H9 (cell line): ENCODE measurements at regions not wholly inside any gene's neighbourhood (a gene's known extent, or its start where the extent isn't known, plus 50 kb on each side); places are given as distances from the start of the nearest gene placed in this dataset.

Experiments used
- DNase-seq: peaks from one replicate; pipeline ENCODE4 v3.0.0-alpha.2; 2017
- H2AFZ ChIP-seq: one replicate; pipeline ENCODE4 v1.6.1; 2013; ENCODE audit warnings: mild to moderate bottlenecking, low read length, control low read depth, moderate library complexity
- H2AK5ac ChIP-seq: 2 replicates; pipeline ENCODE4 v1.6.1; 2013; ENCODE audit warnings: low read length, control low read depth, mixed read lengths; ENCODE audit not compliant: insufficient read length
- H2BK120ac ChIP-seq: one replicate; pipeline ENCODE4 v1.6.1; 2013; ENCODE audit warnings: low read depth, mild to moderate bottlenecking, low read length, control low read depth, inconsistent platforms; ENCODE audit not compliant: poor library complexity, severe bottlenecking
- H2BK12ac ChIP-seq: 2 replicates; pipeline ENCODE4 v1.6.1; 2013; ENCODE audit warnings: low read length, control low read depth, mixed read lengths, low read depth; ENCODE audit not compliant: insufficient read length
- H2BK15ac ChIP-seq: 2 replicates; pipeline ENCODE4 v1.6.1; 2013; ENCODE audit warnings: low read depth, low read length, control low read depth
- H2BK20ac ChIP-seq: one replicate; pipeline ENCODE4 v1.6.1; 2013; ENCODE audit warnings: low read depth, mild to moderate bottlenecking, low read length, control low read depth, inconsistent platforms; ENCODE audit not compliant: poor library complexity, severe bottlenecking
- H2BK5ac ChIP-seq: 2 replicates; pipeline ENCODE4 v1.6.1; 2013; ENCODE audit warnings: low read length, control low read depth, mixed read lengths; ENCODE audit not compliant: insufficient read length
- H3K14ac ChIP-seq: 2 replicates; pipeline ENCODE4 v1.6.1; 2013; ENCODE audit warnings: low read length, control low read depth; ENCODE audit not compliant: insufficient read depth
- H3K18ac ChIP-seq: 2 replicates; pipeline ENCODE4 v1.6.1; 2013; ENCODE audit warnings: low read depth, mild to moderate bottlenecking, mixed read lengths, low read length, control low read depth; ENCODE audit not compliant: insufficient read length
- H3K23ac ChIP-seq: 2 replicates; pipeline ENCODE4 v1.6.1; 2013; ENCODE audit warnings: low read length, control low read depth, mixed read lengths, low read depth; ENCODE audit not compliant: insufficient read length
- H3K23me2 ChIP-seq: 2 replicates; pipeline ENCODE4 v1.6.1; 2013; ENCODE audit warnings: low read depth, mild to moderate bottlenecking, mixed read lengths, low read length, control low read depth; ENCODE audit not compliant: insufficient read length, poor library complexity, severe bottlenecking
- H3K27ac ChIP-seq: 2 replicates; pipeline ENCODE4 v1.5.1; 2013; ENCODE audit warnings: low read length, control low read depth, mixed read lengths, low read depth; ENCODE audit not compliant: insufficient read length
- H3K27me3 ChIP-seq: 2 replicates; pipeline ENCODE4 v1.6.1; 2013; ENCODE audit warnings: low read length, control low read depth, inconsistent platforms; ENCODE audit not compliant: insufficient read depth
- H3K4ac ChIP-seq: 2 replicates; pipeline ENCODE4 v1.6.1; 2013; ENCODE audit warnings: low read depth, mild to moderate bottlenecking, control low read depth, inconsistent platforms, low read length, moderate library complexity
- H3K4me1 ChIP-seq: 2 replicates; pipeline ENCODE4 v1.6.1; 2013; ENCODE audit warnings: low read length, control low read depth, inconsistent platforms; ENCODE audit not compliant: insufficient read depth
- H3K4me2 ChIP-seq: 2 replicates; pipeline ENCODE4 v1.6.1; 2013; ENCODE audit warnings: low read length, control low read depth, mixed read lengths; ENCODE audit not compliant: insufficient read length, insufficient read depth
- H3K56ac ChIP-seq: 2 replicates; pipeline ENCODE4 v1.6.1; 2013; ENCODE audit warnings: low read depth, mild to moderate bottlenecking, mixed read lengths, low read length, control low read depth; ENCODE audit not compliant: insufficient read length
- H3K79me1 ChIP-seq: 2 replicates; pipeline ENCODE4 v1.6.1; 2013; ENCODE audit warnings: low read depth, mild to moderate bottlenecking, moderate library complexity, low read length, control low read depth, inconsistent platforms; ENCODE audit not compliant: insufficient read depth, poor library complexity, severe bottlenecking
- H3K79me2 ChIP-seq: 2 replicates; pipeline ENCODE4 v1.6.1; 2013; ENCODE audit warnings: low read length, control low read depth, inconsistent platforms; ENCODE audit not compliant: insufficient read depth
- H3K9ac ChIP-seq: 2 replicates; pipeline ENCODE4 v1.6.1; 2013; ENCODE audit warnings: low read length, control low read depth, mixed read lengths; ENCODE audit not compliant: insufficient read length; ENCODE audit errors: extremely low read depth
- H3K9me3 ChIP-seq: one replicate; pipeline ENCODE4 v1.6.1; 2013; ENCODE audit warnings: low read depth, low read length, inconsistent platforms; ENCODE audit not compliant: control insufficient read depth
- H3T11ph ChIP-seq: one replicate; pipeline ENCODE4 v1.6.1; 2013; ENCODE audit warnings: mild to moderate bottlenecking, low read length, control low read depth, inconsistent platforms
- H4K20me1 ChIP-seq: one replicate; pipeline ENCODE4 v1.6.1; 2013; ENCODE audit not compliant: control insufficient read depth, insufficient read length, insufficient read depth
- H4K5ac ChIP-seq: 2 replicates; pipeline ENCODE4 v1.6.1; 2013; ENCODE audit warnings: low read depth, mild to moderate bottlenecking, mixed read lengths, low read length, control low read depth; ENCODE audit not compliant: insufficient read length
- H4K8ac ChIP-seq: replicated peaks from 2 replicates; pipeline ENCODE4 v1.6.1; 2013; ENCODE audit warnings: low read length, control low read depth, mixed read lengths, low read depth; ENCODE audit not compliant: insufficient read length
- H4K91ac ChIP-seq: 2 replicates; pipeline ENCODE4 v1.6.1; 2013; ENCODE audit warnings: low read depth, mild to moderate bottlenecking, moderate library complexity, mixed read lengths, low read length, control low read depth; ENCODE audit not compliant: insufficient read length
- H3K27ac Mint-ChIP-seq, 3 experiments: 2 replicates in 2 of 3; 3 replicates in 1 of 3; pipeline ENCODE4 v1.8.0; 2020 to 2021; ENCODE audit warnings: mixed read lengths in 3 of 3, mild to moderate bottlenecking in 1 of 3, moderate library complexity in 1 of 3
- H3K27me3 Mint-ChIP-seq: 2 replicates; pipeline ENCODE4 v1.8.0; 2021; ENCODE audit warnings: low read depth, mild to moderate bottlenecking, moderate library complexity, mixed read lengths
- H3K36me3 Mint-ChIP-seq, 3 experiments: 2 replicates in 2 of 3; 3 replicates in 1 of 3; pipeline ENCODE4 v1.8.0; 2020 to 2021; ENCODE audit warnings: low read depth in 3 of 3, mixed read lengths in 3 of 3; ENCODE audit not compliant: insufficient read depth in 1 of 3
- H3K4me1 Mint-ChIP-seq, 2 experiments: 2 replicates each; pipeline ENCODE4 v1.8.0; 2020; ENCODE audit warnings: mixed read lengths in 2 of 2
- H3K4me3 Mint-ChIP-seq, 2 experiments: 2 replicates in 1 of 2; 3 replicates in 1 of 2; pipeline ENCODE4 v1.8.0; 2020 to 2021; ENCODE audit warnings: mild to moderate bottlenecking in 2 of 2, mixed read lengths in 2 of 2, moderate library complexity in 1 of 2
- H3K9me3 Mint-ChIP-seq, 2 experiments: 2 replicates in 1 of 2; 3 replicates in 1 of 2; pipeline ENCODE4 v1.8.0; 2020; ENCODE audit warnings: mild to moderate bottlenecking in 2 of 2, mixed read lengths in 2 of 2, moderate library complexity in 1 of 2
- WGBS: extraction: QIAGEN DNeasy Blood & Tissue Kit; methylation state at CpG from one replicate; pipeline ENCODE4 v1.1.7; 2013; ENCODE audit warnings: missing lambda C conversion rate, low lambda C conversion rate, mixed read lengths; ENCODE audit not compliant: insufficient read length; ENCODE audit errors: extremely low coverage; 5-methylcytosine and 5-hydroxymethylcytosine counted together
- TF ChIP-seq, protein P1 (sequence below): fragments of 200-600 bp; sonication (generic); conservative IDR thresholded peaks from 3 replicates; pipeline ENCODE4 v1.8.0; 2021; ENCODE audit warnings: antibody characterized with exemption, mild to moderate bottlenecking

- H2BK20ac ChIP-seq = no peak overlapping the region
- H3K23ac ChIP-seq = no peak overlapping the region
- H4K8ac ChIP-seq = no peak overlapping the region
- H2AK5ac ChIP-seq = no peak overlapping the region
- DNase-seq = no peak
- H4K5ac ChIP-seq = no peak overlapping the region
- Mint-ChIP-seq H3K9me3 (0 out of 5 replicates have a peak, but pooled peaks cover 0 to under 1% of the 10 kb centered on the region in 2 experiments), H3K36me3 (peaks cover 0 to 2% (median 0%) of the 10 kb centered on the region in 3 experiments; a peak in 1 of 7 replicates), H3K27me3 (no peaks in the 10 kb centered on the region), H3K4me1 (no peaks in the 10 kb centered on the region), H3K4me3 (no peak overlapping the region), H3K27ac (peak overlapping the region in 1 of 3 experiments; percentile 62; a peak in 1 of 7 replicates)
- H3K9me3 ChIP-seq = no peaks in the 10 kb centered on the region
- no peak overlapping the region for H3K14ac ChIP-seq
- no peak overlapping the region for H3K18ac ChIP-seq
- H3K27ac ChIP-seq = no peak overlapping the region
- H3K27me3 ChIP-seq = no peaks in the 10 kb centered on the region
- no peak overlapping the region for H4K91ac ChIP-seq
- no peak overlapping the region for H3K4me2 ChIP-seq
- WGBS = no CpG with 5 or more reads among the region's 1 CpG
- no peak overlapping the region for H3T11ph ChIP-seq
- no peak overlapping the region for H2BK12ac ChIP-seq
- TF ChIP-seq, protein P1, sequence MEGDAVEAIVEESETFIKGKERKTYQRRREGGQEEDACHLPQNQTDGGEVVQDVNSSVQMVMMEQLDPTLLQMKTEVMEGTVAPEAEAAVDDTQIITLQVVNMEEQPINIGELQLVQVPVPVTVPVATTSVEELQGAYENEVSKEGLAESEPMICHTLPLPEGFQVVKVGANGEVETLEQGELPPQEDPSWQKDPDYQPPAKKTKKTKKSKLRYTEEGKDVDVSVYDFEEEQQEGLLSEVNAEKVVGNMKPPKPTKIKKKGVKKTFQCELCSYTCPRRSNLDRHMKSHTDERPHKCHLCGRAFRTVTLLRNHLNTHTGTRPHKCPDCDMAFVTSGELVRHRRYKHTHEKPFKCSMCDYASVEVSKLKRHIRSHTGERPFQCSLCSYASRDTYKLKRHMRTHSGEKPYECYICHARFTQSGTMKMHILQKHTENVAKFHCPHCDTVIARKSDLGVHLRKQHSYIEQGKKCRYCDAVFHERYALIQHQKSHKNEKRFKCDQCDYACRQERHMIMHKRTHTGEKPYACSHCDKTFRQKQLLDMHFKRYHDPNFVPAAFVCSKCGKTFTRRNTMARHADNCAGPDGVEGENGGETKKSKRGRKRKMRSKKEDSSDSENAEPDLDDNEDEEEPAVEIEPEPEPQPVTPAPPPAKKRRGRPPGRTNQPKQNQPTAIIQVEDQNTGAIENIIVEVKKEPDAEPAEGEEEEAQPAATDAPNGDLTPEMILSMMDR = no peak
- H3K9ac ChIP-seq = no peak overlapping the region
- H2BK120ac ChIP-seq = no peak overlapping the region
- no peak overlapping the region for H2BK15ac ChIP-seq
- no peak overlapping the region for H2BK5ac ChIP-seq
- H3K4ac ChIP-seq = no peak overlapping the region
- no peak overlapping the region for H2AFZ ChIP-seq
- no peaks in the 10 kb centered on the region for H3K23me2 ChIP-seq
- no peaks in the 10 kb centered on the region for H3K79me1 ChIP-seq
- no peaks in the 10 kb centered on the region for H4K20me1 ChIP-seq
- no peak overlapping the region for H3K56ac ChIP-seq
- no peaks in the 10 kb centered on the region for H3K79me2 ChIP-seq
- no peaks in the 10 kb centered on the region for H3K4me1 ChIP-seq
Measured at GRCh38 chr11:42112866-42113265, 653.4 kb upstream of the LRRC4C start.
